ENCODE measurements at regions not wholly inside any gene's neighbourhood (a gene's known extent, or its start where the extent isn't known, plus 50 kb on each side); places are given as distances from the start of the nearest gene placed in this dataset.

- Mint-ChIP-seq H3K9me3 (peaks cover 41% of the 10 kb centered on the region), H3K36me3 (ENCODE audit: low read depth) (no peaks in the 10 kb centered on the region), H3K4me3 (no peak overlapping the region), H3K27ac (peak overlapping the region; percentile 89; the same call in 1 of the 2 replicates), H3K4me1 (ENCODE audit: low read depth) (no peaks in the 10 kb centered on the region), H3K27me3 (ENCODE audit: insufficient read depth) (no peaks in the 10 kb centered on the region; the same call in 1 of the 2 replicates)
- no peak for TF ChIP-seq CTCF (IDR thresholded peaks at IDR 0.05)
- DNase-seq = no peak
These were observed 229.3 kb upstream of the HDAC4 start for GRCh38 chr2:239629926-239630617.

- peaks cover 59% of the 10 kb centered on the region for H3K9me3 Mint-ChIP-seq
- no peaks in the 10 kb centered on the region; the same call in 1 of the 2 replicates for H3K36me3 Mint-ChIP-seq (ENCODE audit: low read depth)
- H3K27ac Mint-ChIP-seq = no peak overlapping the region
- H3K4me3 Mint-ChIP-seq = no peak overlapping the region
- no peaks in the 10 kb centered on the region; the same call in 1 of the 2 replicates for H3K27me3 Mint-ChIP-seq (ENCODE audit: insufficient read depth)
- no peaks in the 10 kb centered on the region for H3K4me1 Mint-ChIP-seq (ENCODE audit: low read depth)
- no peak for TF ChIP-seq CTCF (IDR thresholded peaks at IDR 0.05)
- no peak for DNase-seq
These were observed 226.3 kb upstream of the HDAC4 start for GRCh38 chr2:239626961-239627592.

- Mint-ChIP-seq H3K36me3 (ENCODE audit: low read depth) (no peaks in the 10 kb centered on the region; the same call in 1 of the 2 replicates), H3K4me1 (ENCODE audit: low read depth) (no peaks in the 10 kb centered on the region), H3K27me3 (ENCODE audit: insufficient read depth) (no peaks in the 10 kb centered on the region; the same call in 1 of the 2 replicates), H3K9me3 (peaks cover 61% of the 10 kb centered on the region), H3K4me3 (no peak overlapping the region), H3K27ac (no peak overlapping the region)
- no peak for DNase-seq
- TF ChIP-seq CTCF (IDR thresholded peaks at IDR 0.05) = no peak
These were observed 225.3 kb upstream of the HDAC4 start for GRCh38 chr2:239625971-239626734.

GRCh38 chr2:239625156-239625845 is 224.5 kb upstream of the HDAC4 start:
- Mint-ChIP-seq H3K36me3 (ENCODE audit: low read depth) (no peaks in the 10 kb centered on the region; the same call in 1 of the 2 replicates), H3K9me3 (peaks cover 57% of the 10 kb centered on the region), H3K27ac (no peak overlapping the region), H3K4me3 (no peak overlapping the region), H3K27me3 (ENCODE audit: insufficient read depth) (no peaks in the 10 kb centered on the region; the same call in 1 of the 2 replicates), H3K4me1 (ENCODE audit: low read depth) (no peaks in the 10 kb centered on the region)
- no peak for TF ChIP-seq CTCF (IDR thresholded peaks at IDR 0.05)
- no peak for DNase-seq

GRCh38 chr2:239621611-239622010 is 220.8 kb upstream of the HDAC4 start:
- no peak overlapping the region for H3K4me3 Mint-ChIP-seq
- H3K27me3 Mint-ChIP-seq (ENCODE audit: insufficient read depth) = peaks cover 2% of the 10 kb centered on the region
- TF ChIP-seq CTCF (IDR thresholded peaks at IDR 0.05) = no peak
- H3K27ac Mint-ChIP-seq = no peak overlapping the region
- no peaks in the 10 kb centered on the region; the same call in 1 of the 2 replicates for H3K36me3 Mint-ChIP-seq (ENCODE audit: low read depth)
- H3K9me3 Mint-ChIP-seq = peaks cover 33% of the 10 kb centered on the region
- no peak for DNase-seq
- H3K4me1 Mint-ChIP-seq (ENCODE audit: low read depth) = no peaks in the 10 kb centered on the region

All from HFFc6 (cell line).